ENCODE measurements at regions not wholly inside any gene's neighbourhood (a gene's known extent, or its start where the extent isn't known, plus 50 kb on each side); places are given as distances from the start of the nearest gene placed in this dataset.
"Not testable (repeated sequence)": the region's sequence is repeated elsewhere in the genome, so short reads cannot be mapped to it uniquely, and the experiment has no call there.

- DNase-seq (ENCODE audit: extremely low read depth, low read depth, low spot score), result not testable (repeated sequence)
Measured at GRCh38 chr1:146883190-146883589, 54.9 kb upstream of the NBPF12 start.

DNA sequence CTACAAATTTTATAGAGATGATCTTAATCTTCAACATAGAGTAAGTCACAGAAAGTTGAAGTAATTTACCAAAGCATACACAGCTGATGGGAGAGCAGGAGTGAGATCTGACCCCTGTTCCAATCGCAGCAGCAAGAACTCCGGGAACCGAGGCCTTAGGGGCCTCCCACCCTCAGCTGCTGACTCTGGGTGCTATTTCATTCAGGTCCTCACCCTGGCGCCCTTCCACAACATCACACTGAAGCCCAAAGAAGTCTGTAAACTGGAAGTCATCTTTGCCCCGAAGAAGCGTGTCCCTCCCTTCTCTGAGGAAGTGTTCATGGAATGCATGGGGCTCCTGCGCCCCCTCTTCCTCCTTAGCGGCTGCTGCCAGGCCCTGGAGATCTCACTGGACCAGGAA lies 57.0 kb upstream of the NBPF12 start:
- DNase-seq (ENCODE audit: extremely low read depth, low read depth, low spot score), result not testable (repeated sequence)

DNA sequence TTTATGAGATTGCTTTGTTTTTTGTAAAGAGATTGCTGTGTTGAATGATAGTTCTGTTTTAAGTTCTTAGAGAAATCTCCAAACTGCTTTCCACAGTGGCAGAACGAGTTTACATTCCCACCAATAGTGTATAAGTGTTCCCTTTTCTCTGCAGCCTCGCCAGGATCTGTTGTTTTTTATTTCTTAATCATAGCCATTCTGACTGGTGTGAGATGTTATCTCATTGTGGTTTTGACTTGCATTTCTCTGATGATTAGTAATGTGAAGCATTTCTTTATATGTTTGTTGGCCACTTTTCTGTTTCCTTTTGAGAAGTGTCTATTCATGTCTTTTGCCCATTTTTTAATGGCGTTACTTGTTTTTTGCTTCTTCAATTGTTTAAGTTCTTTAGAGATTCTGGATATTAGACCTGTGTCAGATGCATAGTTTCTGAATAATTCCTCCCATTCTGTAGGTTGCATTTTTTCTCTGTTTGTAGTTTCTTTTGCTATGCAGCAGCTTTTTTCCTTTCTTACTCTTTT lies 74.3 kb upstream of the NBPF12 start:
- DNase-seq (ENCODE audit: extremely low read depth, low read depth, low spot score), result not testable (repeated sequence)

- not testable (repeated sequence) for DNase-seq (ENCODE audit: extremely low read depth, low read depth, low spot score)
Measured at GRCh38 chr1:146853147-146853546, 85.0 kb upstream of the NBPF12 start.

- DNase-seq (ENCODE audit: extremely low read depth, low read depth, low spot score), result not testable (repeated sequence)
Measured at GRCh38 chr1:146850352-146850889, 87.7 kb upstream of the NBPF12 start.

DNA sequence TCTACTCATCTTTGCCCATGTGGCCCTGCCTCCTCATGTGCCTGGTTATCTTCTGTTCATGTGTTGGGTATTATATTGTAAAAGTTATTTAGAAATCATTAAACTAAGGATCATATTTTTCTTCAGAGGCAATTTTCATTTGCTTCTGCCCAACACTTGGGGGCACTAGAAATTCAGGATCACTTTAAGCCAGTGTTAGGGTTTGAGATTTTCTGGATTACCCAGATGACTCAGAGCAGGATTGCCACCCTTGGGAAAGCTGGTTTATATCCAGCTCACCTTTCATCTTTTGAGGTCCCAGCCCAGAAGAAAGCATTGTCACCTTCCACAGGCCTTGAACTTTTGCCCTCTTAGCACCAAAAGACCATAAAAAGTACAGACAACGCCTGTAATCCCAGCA lies 99.4 kb upstream of the NBPF12 start:
- DNase-seq (ENCODE audit: extremely low read depth, low read depth, low spot score), result not testable (repeated sequence)

DNA sequence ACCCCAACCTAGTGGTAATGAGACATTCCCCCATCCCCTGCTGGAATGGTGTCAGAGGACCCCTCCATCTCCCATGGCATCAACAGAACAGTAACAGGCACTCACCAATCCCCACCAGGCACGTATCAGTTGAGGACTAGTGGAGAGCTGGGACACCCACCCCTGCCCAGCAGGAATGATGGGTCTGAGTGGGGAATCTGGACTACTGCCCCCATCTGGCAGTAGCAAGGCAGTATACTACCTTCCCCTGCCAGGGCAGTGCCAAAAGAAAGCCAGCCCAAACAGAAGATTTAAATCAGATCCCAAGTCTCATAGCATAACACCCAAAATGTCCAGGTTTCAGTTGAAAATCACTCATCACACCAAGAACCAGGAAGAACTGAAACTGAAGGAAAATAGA lies 111.2 kb upstream of the NBPF12 start:
- not testable (repeated sequence) for DNase-seq (ENCODE audit: extremely low read depth, low read depth, low spot score)

DNA sequence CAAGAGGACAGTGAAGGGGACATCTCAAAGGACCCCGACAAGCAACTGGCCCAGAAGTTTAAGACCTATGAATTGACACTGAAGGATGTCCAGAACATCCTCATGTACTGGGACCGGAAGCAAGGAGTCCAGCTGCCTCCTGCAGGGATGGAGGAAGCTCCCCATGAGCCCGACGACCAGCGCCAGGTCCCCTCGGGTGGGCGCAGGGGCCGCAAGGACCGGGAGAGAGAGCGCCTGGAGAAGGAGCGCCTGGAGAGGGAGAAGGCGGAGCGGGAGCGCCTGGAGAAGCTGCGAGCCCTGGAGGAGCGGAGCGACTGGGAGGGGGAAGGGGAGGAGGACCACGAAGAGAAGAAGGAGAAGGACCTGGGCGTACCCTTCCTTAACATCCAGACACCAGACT lies 143.9 kb upstream of the NBPF12 start:
- not testable (repeated sequence) for DNase-seq (ENCODE audit: extremely low read depth, low read depth, low spot score)

DNA sequence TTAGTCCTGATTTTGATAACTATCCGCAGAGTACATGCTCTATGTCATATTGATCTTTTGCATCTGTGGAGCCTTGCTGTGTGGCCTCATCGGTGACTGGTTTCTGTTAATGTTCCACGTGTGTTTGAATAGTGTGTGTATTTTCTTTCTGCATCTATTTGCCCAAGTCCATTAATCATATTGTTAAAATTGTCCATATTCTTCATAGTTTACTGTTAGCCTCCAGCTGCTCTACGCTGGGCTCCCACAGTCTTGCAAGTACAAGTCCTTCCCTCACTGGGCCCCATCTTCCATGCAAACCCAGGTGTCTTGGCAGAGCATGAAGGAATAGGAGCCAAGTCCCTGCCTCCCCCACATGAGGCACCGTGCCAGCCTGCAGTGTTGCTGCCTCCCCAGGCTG lies 145.4 kb upstream of the NBPF12 start:
- not testable (repeated sequence) for DNase-seq (ENCODE audit: extremely low read depth, low read depth, low spot score)

DNA sequence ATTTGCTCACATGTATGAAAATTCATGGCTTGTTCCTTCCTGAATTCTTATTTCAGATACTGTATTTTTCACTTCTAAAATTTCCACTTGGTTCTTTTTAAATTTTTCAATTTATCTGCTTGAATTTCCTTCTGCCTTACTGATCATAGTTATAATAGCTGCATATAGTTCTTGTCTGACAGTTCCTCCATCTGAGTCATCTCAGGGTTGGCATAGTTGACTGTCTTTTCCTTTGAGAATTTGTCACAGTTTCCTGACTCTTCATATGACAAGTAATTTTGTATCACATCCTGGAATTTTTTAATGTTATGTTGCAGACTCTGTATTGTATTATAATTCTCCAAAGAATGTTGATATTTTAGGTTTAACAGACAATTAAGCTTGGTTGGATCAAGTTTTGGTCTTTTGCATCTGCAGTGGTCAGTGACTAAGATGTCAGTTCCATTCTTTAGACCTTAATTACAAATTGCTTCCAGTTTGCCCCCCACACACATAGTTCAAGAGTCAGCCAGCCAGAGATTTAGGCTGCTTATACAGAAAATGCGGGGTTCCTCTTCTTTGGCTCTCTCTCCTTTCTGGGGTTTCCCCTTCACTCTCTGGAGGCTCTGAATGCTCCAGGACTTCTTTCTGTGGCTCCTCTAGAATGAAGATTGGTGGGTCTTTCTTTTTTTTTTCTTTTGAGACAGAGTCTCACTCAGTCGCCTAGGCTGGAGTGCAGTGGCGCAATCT lies 153.7 kb upstream of the NBPF12 start:
- DNase-seq (ENCODE audit: extremely low read depth, low read depth, low spot score), result not testable (repeated sequence)

DNA sequence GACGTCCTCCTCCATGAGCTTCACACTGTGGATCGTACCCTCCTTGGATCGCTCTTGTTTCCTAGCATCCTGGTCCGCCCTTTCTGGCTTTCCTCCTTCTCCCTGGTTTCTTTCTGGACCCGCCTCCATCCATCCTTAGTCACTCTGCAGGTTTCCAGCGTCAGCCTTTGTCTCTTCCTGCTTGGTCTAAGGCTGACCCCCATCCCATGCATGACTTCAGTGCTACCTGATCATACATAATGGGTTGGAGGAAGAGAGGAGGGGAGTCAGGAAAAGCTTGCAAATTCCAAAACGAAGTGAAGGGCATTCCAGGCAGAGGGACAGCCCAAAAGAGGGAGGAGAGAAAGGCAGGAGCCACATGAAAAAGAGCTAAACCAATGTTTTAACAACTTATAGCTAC lies 156.9 kb upstream of the NBPF12 start:
- not testable (repeated sequence) for DNase-seq (ENCODE audit: extremely low read depth, low read depth, low spot score)

DNA sequence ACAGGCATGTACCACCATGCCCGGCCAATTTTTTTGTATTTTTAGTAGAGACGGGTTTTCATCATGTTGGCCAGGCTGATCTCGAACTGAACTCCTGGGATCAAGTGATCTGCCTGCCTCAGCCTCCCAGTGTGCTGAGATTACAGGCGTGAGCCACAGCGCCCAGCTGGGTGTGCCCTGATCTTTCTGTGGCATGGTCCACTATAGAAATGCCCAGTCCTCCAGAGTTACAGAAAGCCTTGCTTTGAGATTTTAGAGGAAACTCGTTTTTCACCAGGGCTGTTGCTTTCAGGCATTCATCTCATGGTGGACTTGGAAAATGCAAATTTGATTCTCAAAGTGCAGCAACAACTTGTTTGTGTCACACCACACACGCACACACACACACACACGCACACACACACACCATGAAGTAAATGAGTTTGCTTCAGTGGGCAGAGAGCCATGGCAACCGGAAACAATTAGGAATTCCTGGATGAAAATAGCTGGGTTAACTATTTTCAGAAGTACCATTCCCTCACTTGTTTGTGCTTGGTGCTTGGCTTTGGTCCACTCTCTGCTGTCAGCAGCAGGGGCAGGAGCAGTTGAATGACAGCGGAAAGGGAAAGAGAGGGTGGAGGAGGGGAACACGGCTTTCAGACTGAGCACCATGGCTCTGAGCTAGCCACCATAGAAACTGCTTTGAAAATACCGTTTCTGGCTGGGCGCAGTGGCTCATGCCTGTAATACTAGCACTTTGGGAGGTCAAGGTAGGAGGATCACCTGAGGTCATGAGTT lies 160.1 kb upstream of the NBPF12 start:
- not testable (repeated sequence) for DNase-seq (ENCODE audit: extremely low read depth, low read depth, low spot score)

DNA sequence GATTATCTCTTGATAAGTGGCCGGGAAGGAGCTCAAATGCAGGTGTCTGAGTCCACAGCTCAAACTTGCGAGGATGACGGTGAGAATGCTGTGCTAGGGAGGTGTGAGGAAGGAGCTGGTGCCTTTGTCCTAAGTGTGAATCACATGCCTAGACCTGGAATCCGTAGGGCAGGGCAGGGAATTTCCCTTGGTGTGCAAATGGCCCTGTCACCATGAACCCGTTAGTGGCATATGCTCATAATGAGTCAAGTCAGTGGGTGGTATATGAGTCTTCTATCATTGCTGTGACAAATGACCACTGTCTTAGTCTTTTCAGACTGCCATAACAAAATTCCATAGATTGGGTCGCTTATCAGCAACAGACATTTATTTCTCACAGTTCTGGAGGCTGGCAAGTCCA lies 163.1 kb upstream of the NBPF12 start:
- not testable (repeated sequence) for DNase-seq (ENCODE audit: extremely low read depth, low read depth, low spot score)

- not testable (repeated sequence) for DNase-seq (ENCODE audit: extremely low read depth, low read depth, low spot score)
Measured at GRCh38 chr1:146774271-146774670, 163.9 kb upstream of the NBPF12 start.

DNA sequence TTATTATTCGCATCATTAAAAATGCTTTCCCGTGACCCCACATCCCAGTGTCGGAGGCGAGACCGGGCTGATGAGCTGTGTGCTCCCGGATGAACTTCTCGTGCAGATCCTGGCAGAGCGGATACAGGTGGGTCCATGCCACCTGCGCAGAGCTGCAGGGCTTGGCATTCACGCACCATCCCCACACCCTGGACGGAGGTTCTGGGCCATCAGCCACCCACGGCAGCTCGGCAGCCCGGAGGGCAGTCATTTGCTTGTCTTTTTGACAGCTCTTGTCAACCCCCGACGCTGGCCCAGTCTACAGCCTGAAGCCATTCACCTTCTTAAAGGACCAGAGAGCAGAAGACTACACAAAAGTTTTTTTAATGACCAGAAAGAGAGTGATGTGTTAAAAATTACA lies 166.7 kb upstream of the NBPF12 start:
- not testable (repeated sequence) for DNase-seq (ENCODE audit: extremely low read depth, low read depth, low spot score)

DNA sequence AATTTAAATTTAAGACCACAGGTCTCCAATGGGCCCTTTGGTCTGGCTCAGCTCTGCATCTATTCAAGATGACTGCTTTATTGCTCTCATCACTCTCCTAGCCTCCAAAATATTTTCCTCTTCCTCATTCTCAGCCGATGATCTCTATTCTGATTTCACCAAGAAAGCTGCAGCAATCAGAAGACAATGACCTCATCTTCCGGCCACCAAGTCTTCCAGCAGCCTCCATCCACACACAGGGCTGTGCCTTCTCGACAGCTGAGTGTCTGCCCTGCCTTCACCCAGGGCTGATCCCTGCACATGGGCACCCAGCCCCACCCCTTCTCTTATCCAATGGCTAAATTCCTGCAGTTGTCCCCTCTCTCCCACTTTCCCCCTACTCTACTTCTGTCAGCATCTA lies 167.1 kb upstream of the NBPF12 start:
- not testable (repeated sequence) for DNase-seq (ENCODE audit: extremely low read depth, low read depth, low spot score)

GRCh38 chr1:146763234-146763633 lies 174.9 kb upstream of the NBPF12 start:
- DNase-seq (ENCODE audit: extremely low read depth, low read depth, low spot score), result not testable (repeated sequence)

- DNase-seq (ENCODE audit: extremely low read depth, low read depth, low spot score), result not testable (repeated sequence)
Measured at GRCh38 chr1:146756858-146757257, 181.3 kb upstream of the NBPF12 start.

GRCh38 chr1:146748686-146749085 lies 189.4 kb upstream of the NBPF12 start:
- DNase-seq (ENCODE audit: extremely low read depth, low read depth, low spot score), result not testable (repeated sequence)

GRCh38 chr1:146731981-146732680 lies 206.0 kb upstream of the NBPF12 start:
- not testable (repeated sequence) for DNase-seq (ENCODE audit: extremely low read depth, low read depth, low spot score)
